HG03457 (cell line): ENCODE measurements at regions not wholly inside any gene's neighbourhood (a gene's known extent, or its start where the extent isn't known, plus 50 kb on each side); places are given as distances from the start of the nearest gene placed in this dataset.
"Not testable (repeated sequence)": the region's sequence is repeated elsewhere in the genome, so short reads cannot be mapped to it uniquely, and the experiment has no call there.

Experiments used
- ATAC-seq: cut with Tn5 transposase; IDR thresholded peaks from one replicate; pipeline ENCODE4 v1.9.1; 2021; ENCODE audit warnings: moderate number of reproducible peaks; ENCODE audit not compliant: unreplicated experiment

DNA sequence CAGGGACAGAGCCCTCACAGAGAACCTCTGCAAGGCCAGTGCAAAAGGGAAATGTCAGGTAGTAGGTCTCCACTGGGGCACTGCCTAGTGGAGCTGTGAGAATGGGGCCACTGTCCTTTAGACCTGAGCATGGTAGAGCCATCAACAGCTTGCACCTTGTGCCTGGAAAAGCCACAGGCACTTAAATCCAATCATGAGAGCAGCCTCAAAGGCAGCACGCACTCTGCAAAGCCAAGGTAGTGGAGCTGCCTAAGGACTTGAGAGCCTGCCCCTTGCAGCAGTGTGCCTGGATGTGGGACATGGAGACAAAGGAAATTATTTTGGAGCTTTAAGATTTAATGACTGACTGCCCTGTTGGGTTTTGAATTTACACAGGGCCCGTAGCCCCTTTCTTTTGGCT is 918.5 kb upstream of the POT1 start:
- ATAC-seq: no peak

- no peak for ATAC-seq
Measured at GRCh38 chr7:125847692-125848091, 918.1 kb upstream of the POT1 start.

DNA sequence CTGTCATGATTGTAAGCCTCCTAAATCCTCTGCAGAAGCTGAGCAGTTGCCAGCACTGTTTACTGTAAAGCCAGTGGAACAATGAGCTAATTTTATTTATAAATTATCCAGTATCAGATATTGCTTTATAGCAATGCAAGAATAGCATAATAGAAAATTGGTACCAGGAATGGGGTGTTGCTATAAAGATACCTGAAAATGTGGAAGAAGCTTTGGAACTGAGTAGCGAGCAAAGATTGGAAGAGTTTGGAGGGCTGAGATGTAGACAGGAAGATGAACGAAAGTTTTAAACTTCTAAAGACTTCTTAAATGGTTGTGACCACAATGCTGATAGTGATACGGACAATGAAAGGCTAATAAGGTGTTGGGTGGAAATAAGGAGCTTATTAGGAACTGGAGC is 917.4 kb upstream of the POT1 start:
- no peak for ATAC-seq

DNA sequence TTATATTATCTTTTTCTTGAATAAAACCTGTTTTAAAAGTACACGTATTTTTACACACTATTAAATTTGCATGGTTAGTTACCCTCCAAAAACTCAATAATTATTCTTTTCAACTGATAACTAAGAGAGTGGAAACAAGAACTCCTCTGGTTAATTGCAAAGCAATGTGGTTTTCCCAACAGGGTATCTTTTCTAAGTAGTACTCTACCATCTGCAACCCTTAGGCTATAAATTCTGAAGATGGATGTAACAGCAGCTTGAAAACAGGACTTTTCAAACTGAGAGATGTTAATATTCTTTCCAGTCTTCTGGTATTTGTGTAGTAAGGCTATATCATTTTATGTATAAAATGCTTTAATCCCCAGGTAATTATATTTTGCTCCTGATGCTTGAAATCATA is 916.1 kb upstream of the POT1 start:
- ATAC-seq: no peak

DNA sequence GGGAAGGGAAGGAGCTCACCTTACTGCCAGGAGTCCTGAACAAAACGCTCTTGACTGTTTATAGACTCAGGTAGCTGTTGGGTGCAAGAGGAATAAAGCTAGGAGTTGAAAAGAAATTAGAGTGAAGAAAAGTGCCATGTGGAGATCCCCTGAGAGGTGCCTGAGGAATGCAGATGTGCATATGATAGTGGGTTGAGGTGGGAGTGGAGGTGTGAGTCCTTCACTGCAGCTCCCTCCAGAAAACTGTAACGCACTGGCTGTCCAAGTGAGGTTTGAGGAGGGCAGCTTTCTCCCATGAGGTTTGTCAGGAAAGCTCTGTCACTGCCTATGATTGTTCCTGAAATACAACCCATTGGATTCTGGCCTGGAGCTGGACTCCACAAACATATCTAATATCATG is 904.8 kb upstream of the POT1 start:
- no peak for ATAC-seq

DNA sequence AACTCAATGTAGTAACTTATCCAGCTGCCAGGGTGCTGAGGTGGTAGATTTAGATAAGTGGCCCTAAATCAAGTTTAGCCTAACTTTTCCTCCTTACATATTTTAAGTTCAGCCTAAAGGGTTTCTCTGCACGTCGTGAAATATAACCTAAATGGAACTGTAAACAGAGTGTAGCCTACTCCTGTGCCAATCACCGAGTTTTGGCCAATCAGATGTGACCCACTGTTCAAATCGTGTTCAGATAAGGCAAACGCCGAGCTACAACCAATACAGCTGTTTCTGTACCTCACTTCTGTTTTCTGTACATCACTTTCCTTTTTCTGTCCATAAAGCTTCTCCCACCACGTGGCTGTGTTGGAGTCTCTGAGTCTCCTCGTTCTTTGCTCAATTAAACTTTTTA is 904.2 kb upstream of the POT1 start:
- no peak for ATAC-seq

- ATAC-seq: no peak
Measured at GRCh38 chr7:125830743-125831142, 901.1 kb upstream of the POT1 start.

DNA sequence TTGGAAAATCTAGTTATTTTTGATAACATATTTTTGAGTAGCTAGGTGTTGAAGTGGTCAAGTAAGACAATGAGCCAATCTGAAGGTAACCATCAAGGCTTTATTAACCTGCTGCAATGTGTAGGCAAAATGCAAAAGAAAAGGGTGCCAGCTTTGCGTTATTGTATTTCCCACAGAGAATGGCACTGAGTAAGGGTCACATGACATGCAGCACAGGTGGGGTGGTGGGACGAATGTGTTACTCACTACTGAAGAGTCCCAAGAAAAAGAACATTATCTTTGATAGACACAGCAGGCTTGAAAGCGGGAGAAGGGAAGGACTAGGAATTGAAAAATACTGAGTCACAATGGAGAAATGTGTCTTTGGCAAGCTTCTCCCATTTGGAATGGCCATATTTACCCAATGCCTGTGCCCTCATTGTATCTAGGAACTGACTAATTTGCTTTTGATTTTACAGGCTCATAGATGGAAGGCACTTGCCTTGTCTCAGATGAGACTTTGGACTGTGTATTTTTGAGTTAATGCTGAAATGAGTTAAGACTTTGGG is 898.6 kb upstream of the POT1 start:
- ATAC-seq: no peak

DNA sequence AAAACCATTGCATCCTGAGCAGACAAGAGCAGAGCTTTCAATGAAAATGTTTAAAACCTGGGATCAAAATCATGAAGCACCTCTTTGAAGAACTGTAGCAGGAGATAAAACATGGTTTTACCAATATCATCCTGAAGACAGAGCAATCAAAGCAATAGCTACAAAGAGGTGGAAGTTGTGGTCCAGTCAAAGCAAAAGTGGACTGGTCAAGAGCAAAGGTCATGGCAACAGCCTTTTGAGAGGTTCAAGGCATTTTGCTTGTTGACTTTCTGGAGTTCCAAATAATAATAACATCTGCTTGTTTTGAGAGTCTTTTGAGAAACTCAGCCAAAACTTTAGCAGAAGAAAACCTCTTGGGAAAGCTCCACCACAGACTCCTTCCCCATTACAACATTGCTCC is 893.9 kb upstream of the POT1 start:
- ATAC-seq: no peak

DNA sequence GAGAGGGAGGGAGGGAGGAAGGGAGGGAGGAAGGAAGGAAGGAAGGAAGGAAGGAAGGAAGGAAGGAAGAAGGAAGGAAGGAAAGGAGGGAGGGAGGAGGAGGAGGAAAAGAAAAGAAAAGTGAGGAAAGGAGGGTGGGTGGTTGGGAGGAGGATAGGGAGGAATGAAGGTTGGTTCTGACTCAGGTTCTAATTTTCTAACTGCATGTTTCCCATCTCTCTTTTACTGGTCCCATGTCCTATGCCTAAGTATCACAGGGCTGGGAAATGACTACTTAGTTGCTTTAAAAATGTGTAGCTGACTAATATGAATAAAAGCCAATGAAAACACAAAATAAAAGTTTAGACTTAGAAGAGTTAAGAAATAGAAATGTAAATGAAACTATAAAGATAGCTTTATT is 890.9 kb upstream of the POT1 start:
- no peak for ATAC-seq

DNA sequence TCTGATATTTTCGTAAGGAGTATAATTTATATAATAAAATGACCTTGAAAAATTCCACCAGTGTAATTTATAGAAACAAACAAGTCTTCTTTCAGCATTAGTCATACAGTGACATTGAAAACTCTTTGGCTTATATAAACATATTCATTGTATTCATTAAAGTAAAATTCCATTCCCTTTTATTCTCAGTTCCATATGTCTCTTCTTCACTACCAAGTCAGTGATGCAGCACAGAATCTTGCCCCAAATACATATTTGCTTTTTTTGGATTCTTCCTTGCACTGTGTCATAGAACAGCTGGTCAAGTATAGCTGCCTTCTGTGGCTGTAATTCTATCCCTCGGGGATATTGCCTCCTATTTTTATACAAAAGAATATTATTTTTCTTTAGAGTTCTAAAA is 884.5 kb upstream of the POT1 start:
- ATAC-seq: no peak

DNA sequence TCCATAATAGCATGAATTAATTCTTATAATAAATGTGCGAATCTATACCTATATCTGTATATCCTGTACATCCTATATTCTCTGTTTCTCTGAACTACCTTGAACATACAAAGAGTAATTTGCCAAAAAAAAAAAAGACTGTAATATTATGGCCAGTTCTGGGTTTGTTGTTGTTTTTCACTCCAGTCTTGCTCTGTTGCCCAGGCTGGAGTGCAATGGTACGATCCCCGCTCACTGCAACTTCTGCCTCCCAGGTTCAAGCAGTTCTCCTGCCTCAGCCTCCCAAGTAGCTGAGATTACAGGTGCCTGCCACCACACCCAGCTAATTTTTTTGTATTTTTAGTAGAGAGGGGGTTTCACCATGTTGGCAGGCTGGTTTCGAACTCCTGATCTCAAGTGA is 876.9 kb upstream of the POT1 start:
- ATAC-seq: not testable (repeated sequence)

DNA sequence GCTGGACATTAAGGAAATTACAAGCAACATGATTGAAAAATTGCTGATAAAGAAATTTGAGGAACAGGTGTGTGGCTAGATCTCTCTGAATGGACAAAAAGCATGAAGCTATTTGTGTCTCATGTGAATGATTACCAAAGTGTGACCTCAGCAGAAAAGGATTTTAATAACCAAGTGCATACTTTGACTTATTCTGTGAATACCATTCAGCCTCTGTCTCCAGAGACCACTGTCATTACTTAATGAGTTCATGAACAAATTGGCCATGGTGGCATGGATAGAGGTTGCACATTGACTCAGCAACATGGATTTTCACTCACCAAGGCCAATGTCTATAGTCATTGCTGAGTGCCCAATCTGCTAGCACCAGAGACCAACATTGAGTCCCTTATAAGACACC is 874.6 kb upstream of the POT1 start:
- ATAC-seq: no peak

DNA sequence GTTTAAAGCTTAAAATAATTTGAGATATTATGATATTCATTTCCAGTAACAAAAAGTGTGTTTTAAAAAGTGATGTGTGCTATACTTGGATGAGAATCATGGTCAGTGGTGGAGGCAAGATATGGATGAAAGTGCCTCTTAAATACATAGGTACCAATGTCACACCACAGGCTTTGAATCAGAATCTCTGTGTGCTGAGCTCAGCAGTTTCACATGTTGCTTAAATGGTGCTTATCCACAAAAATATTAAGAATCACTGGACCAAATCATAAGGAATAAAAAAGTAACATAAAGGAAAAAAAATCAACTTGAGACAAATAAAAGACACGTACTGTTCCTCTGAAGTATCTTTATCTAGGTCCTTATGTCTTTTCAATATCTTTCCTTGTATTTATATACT is 850.5 kb upstream of the POT1 start:
- no peak for ATAC-seq

- ATAC-seq: no peak
Measured at GRCh38 chr7:125775317-125775716, 845.7 kb upstream of the POT1 start.

- no peak for ATAC-seq
Measured at GRCh38 chr7:125773113-125773785, 843.6 kb upstream of the POT1 start.

- ATAC-seq: no peak
Measured at GRCh38 chr7:125747966-125748365, 818.3 kb upstream of the POT1 start.

GRCh38 chr7:125746510-125746909 is 816.9 kb upstream of the POT1 start:
- no peak for ATAC-seq

DNA sequence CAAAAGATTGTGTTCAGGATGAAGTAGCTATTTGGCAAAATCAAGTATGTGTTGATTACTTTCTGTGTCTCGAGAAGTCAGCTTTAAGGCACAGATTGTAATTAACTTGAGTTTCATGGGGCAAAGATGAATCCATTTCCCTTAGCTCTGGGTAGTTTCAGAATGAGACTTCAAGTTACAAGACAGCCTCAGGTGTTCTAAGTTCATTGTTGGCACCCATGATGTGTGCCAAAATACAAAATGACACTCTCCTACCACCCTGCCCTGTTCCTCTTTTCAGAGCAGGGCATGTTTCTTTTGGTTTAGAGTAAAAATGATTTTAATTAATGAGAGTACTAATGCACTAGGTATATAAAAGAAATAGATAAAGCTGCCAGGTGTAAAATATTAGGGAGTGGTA is 797.6 kb upstream of the POT1 start:
- ATAC-seq: no peak

- no peak for ATAC-seq
Measured at GRCh38 chr7:125695626-125696025, 766.0 kb upstream of the POT1 start.

- ATAC-seq: no peak
Measured at GRCh38 chr7:125683156-125683555, 753.5 kb upstream of the POT1 start.

GRCh38 chr7:125681508-125681907 is 751.9 kb upstream of the POT1 start:
- no peak for ATAC-seq

DNA sequence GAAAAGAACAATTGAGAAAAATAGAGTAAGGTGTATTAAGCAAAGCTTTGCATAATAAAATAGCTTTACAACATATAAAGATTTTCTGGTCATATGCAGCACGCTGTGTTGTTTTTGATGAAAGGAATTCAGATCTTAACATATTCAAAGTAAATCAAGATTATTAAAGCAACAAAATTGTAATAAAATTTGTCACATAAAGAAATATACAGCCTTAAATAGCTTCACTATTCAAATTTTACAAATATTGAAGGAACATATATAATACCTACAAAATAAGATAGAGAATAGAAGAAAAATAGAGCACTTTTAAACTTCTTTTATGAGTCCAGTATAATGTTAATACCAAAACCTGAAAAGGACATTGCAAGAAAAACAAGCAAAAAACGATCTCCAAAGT is 749.1 kb upstream of the POT1 start:
- ATAC-seq: no peak
